SKM-1 treated with dmso at 0.1 percent for 144 hours (cell line): ENCODE measurements at regions not wholly inside any gene's neighbourhood (a gene's known extent, or its start where the extent isn't known, plus 50 kb on each side); places are given as distances from the start of the nearest gene placed in this dataset.

Source experiments
- DNase-seq: peaks from one replicate; lab custom pipeline; 2025; ENCODE audit not compliant: unreplicated experiment; lab: John Stamatoyannopoulos, UW

DNA sequence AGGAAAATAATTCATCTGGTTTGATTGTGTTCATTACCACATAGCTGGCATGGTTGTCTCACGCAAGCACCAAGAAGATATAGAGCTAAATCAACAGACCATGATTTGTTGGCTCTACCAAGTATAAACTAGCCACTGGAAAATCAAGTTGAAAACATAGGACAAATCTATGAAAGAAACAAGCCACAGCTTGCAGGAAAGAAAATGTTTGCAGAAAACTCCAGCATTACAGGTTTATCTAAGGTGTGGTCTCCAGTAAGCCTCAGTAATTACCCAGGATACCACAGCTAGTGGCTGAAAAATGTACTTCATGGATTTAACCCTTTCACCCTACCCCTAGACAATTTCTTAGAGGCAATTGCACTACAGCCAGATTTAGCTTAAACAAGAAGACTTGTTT, 340.6 kb downstream of the SOX2 start:
- DNase-seq, result no peak

DNA sequence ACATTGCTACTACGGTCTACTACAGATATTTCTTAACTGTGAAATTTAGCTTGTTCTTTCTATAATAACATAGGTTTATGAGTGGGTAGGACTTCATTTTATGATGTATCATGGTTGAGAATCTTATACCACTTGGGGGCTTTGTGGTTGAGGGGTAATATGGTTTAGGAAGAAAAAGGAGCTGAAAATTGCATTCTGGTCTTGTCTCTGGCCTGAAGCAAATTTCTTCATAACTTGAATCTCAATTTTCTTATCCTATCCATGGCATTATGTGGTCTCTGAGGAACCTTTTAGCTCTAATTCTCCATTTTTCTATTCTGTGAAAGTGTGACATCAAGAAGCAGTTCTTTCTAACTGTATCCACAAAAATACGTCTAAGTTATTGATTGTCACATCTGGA, 341.0 kb downstream of the SOX2 start:
- no peak for DNase-seq

GRCh38 chr3:182058488-182058887, 346.8 kb downstream of the SOX2 start:
- no peak for DNase-seq

DNA sequence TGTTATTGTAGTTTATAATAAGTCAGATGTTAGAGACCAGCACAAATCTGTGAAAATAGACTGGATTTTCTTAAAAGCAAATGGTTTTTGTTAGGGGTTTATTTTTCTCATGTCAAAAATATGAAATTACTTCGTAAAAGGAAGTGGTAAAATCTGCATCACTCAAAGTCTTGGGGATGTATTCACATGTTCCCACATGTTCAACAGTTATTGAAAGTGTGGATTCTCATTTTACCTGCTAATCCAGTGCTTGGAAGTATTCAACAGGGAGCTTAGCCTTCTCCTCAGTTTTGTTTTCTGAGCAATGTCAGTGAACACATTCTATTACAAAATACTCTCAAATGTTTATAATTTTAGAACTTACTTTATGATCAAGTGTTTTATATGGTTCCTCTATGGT, 352.0 kb downstream of the SOX2 start:
- no peak for DNase-seq

DNA sequence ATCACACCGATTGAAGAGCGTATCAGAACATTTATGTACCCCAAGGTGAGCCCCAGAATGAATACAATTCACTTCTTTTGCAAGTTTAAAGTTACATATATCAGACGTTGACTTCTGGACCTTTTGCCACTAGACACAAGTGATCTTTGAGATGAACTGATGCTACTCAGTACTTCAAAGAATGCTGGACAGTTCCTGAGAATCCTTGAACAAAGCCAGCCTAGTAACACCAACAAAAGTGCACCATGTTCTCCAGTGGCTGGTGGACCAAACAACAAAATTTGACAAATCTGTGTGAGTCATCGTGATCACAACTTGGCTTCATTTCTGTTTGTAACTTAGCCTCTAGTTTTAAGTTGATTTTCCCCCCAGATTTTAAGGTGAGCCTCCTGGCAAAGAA, 355.7 kb downstream of the SOX2 start:
- no peak for DNase-seq

DNA sequence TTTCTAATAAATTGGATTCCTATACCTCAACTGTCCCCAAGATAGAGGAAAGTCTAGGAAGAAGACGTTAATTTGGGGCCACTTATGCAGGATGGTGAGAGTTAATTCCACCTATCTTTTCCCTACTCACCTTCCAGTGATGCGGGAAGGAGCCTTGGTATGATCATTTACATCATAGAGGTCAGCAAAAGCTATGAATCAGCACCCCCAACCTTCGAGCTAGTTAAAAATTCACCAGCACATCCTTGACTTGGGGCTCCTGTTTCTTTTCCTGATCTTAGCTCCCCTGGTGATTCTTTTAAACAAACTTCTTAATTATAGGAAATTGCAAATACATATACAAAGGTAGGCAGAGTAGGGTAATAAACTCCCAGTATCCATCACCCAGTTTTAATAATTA, 366.6 kb downstream of the SOX2 start:
- DNase-seq, result no peak

DNA sequence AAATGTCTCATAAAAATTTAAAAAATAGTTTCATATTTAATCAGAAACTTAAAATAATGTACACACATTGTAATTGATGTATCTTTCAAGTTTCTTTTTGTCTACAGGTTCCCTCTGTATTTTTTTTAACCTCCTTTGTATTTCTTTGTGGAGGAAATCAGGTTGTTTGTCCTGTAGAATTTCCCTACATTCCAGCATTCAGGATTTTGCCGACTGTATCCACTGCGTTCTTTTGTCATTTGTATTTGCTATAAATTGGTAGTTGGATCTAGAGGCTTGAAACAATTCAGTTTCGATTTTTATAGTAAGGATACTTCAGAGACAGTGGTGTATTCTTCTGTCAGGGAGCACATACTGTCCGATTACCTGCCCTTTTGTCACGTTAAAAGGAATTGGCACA, 367.2 kb downstream of the SOX2 start:
- no peak for DNase-seq

GRCh38 chr3:182081096-182081495, 369.4 kb downstream of the SOX2 start:
- DNase-seq, result no peak

DNA sequence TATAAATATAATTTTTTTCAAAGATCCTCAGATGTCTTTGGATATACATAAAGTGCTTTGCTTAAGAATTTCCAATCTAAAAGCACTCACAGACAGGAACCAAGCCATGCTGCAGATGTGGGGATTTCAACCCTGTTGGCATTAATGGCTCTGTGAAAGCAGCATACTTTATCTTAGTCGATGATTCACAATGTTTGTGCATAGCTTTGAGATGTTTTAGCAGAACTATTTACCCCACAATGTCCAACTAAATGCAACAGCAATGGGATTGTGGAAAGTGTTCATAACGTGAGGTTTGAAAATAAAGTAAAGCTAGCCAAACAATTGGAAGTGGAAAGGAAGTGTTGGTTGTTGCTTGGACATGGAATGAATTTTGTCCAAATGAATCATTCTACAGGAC, 371.4 kb downstream of the SOX2 start:
- no peak for DNase-seq

DNA sequence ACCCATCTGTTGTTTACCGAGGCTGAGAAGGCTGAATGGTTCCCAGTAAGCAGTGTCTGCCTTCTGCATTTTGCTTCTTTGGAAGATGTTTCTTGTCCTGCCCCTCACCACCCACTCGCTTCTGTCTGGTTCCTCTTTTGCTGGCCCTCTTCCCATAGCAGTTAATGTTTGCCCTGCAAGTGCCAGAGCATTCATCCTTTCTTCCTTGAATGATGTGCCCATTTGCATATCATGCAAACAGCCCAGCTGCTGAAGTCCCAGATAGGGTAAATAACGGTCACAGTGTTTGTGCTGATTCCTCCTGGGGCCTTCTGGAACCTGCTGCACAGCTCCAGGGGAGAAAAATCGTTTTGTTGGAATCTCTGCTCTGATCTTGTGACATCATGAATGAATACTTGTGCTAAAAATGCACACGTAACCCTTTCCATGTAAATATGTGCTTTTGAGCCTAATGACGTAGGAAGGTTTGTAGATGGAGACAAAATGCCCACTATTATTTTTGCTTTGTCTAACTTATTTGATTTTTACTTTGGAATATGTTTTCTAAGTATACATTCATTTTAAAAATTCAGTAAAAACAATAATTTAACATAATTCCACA, 381.0 kb downstream of the SOX2 start:
- no peak for DNase-seq

- DNase-seq, result no peak
Measured at GRCh38 chr3:182094321-182094720, 382.6 kb downstream of the SOX2 start.

DNA sequence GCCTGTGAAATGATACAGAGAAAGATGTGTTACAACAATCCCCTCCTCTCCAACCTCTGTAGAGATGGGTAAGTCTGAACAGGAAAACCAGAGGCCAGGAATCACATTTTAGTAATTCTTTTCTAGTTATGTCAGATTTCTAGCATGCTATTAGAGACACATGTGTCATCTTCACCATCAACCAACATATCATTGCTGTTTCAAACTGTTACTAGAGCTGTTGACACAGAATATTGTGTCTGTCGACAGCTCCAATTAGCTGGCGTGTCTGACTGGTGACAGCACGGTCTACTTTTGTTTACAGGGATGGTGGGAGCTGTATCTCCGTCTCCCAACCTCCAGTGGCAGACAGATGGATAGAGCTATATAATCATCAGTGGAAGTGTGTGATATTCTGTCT, 393.2 kb downstream of the SOX2 start:
- no peak for DNase-seq

DNA sequence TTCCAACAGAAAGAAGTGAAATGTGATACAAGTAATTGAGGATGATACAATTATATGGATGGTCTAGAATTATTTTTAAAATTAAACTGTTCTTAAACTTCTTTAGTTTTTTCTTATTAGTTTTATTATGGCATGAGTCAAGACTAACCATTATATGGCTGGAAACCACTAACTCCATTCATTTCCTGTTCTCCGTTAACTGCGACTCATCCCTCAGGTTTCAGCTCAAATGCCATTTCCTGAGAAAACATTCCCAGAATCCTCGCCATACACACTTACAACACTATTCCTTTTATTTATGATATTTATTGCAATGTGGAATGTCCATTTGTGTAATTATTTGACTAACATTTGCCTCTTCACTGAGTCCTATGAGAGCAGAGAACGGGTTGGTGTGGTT, 394.1 kb downstream of the SOX2 start:
- no peak for DNase-seq

GRCh38 chr3:182108371-182108770, 396.6 kb downstream of the SOX2 start:
- DNase-seq, result no peak

DNA sequence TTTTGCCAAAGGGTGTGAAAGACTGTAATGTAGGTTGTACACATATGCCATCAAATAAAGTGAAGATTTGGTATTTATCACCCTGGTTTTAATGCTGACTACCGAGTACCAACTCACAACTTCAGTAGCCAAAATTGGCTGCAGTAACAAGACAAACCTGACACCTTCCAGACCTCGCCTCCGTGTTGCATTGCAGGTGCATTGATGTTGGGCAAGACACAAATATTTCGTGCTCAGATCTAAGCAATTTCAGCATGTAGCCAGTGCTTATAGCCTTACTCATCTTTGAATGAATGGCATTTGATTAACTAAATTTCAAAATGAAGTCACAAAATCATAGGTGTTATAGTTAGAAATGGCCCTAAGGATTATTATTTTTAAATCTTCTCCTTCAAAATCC, 400.2 kb downstream of the SOX2 start:
- no peak for DNase-seq

DNA sequence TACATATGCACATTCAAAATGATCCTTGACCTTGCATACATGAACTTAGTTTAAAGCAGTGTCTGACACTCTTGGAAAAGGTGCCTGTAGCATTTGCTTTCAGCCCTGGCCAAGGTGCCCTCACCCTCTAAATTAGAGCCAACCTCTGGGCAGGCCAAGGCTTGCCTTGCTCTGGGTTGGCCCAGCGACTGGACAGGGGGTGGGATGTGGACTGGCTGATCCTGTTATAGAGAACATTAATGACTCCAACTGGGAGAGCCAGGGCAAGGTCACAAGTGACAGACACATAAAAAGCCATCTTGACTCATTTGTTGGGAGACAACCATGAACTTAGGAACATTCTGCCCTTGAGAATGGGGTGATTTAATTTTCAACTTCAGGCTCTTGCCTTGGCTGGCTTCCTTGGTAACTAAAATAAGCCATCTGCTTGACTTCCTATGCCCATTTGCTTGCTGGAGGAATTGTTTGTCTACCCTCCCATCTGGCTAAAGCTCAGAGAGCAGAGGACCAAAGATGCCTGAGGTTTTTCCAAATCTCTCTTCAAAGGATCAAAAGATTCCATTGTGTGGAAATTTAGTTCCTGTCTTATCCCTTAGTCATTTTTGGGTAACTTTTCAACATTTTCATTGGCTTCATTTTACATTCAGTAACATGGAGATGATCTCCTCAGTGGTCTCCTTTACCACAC, 403.7 kb downstream of the SOX2 start:
- no peak for DNase-seq

DNA sequence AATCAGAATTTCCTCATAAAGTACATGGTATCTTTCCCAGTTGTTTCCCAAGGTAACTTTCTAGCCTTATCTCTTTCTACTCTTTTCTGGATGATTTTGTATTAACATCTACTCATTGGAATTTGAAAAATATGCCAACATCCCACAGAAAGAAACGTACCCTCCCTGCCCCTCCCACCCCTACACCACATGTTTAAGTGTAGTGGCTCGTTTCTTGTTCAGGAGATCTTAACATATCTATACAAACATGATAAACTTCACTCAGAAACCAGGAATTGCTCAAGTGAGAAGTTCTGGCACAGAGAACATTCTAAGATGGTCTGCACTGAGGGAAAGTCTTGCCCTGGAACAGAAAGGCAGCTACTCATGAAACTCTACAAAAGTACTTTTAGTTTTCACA, 404.7 kb downstream of the SOX2 start:
- no peak for DNase-seq

DNA sequence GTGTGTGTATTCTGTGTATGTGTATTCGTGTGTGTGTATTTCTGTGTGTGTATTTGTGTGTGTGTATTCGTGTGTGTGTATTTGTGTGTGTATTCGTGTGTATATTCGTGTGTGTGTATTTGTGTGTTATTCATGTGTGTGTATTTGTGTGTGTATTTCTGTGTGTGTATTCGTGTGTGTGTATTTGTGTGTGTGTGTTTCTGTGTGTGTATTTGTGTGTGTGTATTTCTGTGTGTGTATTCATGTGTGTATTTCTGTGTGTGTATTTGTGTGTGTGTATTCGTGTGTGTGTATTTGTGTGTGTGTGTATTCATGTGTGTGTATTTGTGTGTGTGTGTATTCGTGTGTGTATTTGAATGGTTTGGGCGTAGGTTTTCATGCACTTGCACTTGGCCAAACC, 405.4 kb downstream of the SOX2 start:
- DNase-seq, result no peak

- DNase-seq, result no peak
Measured at GRCh38 chr3:182117583-182117982, 405.9 kb downstream of the SOX2 start.

GRCh38 chr3:182118066-182118465, 406.3 kb downstream of the SOX2 start:
- DNase-seq, result no peak

- DNase-seq, result no peak
Measured at GRCh38 chr3:182121401-182121800, 409.7 kb downstream of the SOX2 start.

DNA sequence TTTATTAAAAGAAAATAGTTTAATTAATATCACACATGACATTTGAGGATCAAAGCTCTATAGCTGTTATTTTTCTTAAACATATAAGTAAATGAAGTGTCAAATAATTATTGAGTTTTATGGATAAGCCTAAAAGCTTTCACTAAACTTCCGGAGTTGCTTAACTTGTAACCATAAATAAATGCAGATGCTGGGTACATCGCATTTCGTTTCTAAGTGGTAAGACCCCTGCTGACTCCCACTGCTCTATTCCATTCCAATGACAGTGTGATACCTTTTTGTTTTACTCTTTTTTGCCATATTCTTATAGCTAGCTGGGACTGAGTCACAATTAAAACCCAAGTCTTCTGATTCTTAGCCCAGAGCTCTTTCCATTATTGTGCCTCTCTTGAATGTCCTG, 411.1 kb downstream of the SOX2 start:
- DNase-seq, result no peak

GRCh38 chr3:182124187-182124586, 412.5 kb downstream of the SOX2 start:
- DNase-seq, result no peak
